ENCODE measurements at regions not wholly inside any gene's neighbourhood (a gene's known extent, or its start where the extent isn't known, plus 50 kb on each side); places are given as distances from the start of the nearest gene placed in this dataset.

GRCh38 chr2:150983314-150983897, 278.3 kb downstream of the RBM43 start:
- no peak for DNase-seq (ENCODE audit: extremely low read depth, low read depth)
- H3K4me3 ChIP-seq (replicated peaks; ENCODE audit: low read depth, low read length): no peak overlapping the region
- TF ChIP-seq CTCF (IDR thresholded peaks at IDR 0.05; ENCODE audit: low read depth, low read length, missing control alignments): no peak

DNA sequence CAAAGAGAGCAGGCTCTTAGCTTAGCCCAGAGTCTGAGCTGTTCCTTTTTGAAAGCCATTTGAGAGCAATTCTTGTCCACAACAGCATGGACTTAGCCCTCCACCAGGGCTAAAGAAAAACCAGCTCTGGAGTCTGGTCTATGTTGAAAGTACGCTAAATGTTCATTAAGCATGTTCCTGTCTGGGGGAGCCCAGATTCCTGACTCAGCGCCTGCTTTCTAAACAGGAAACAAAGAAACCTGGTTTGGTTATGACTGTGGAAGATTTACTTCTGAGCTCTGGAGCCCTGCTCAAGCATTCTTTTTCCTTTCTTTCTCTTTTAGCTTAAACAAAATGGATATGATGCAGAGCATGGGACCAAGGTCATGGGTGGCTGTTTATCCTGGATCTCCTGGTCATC, 279.8 kb downstream of the RBM43 start:
- H3K4me3 ChIP-seq (replicated peaks; ENCODE audit: low read depth, low read length): no peak overlapping the region
- no peak for TF ChIP-seq CTCF (IDR thresholded peaks at IDR 0.05; ENCODE audit: low read depth, low read length, missing control alignments)
- no peak for DNase-seq (ENCODE audit: extremely low read depth, low read depth)

GRCh38 chr2:150978053-150978452, 283.6 kb downstream of the RBM43 start:
- TF ChIP-seq CTCF (IDR thresholded peaks at IDR 0.05; ENCODE audit: low read depth, low read length, missing control alignments): no peak
- no peak for DNase-seq (ENCODE audit: extremely low read depth, low read depth)
- no peak overlapping the region for H3K4me3 ChIP-seq (replicated peaks; ENCODE audit: low read depth, low read length)

GRCh38 chr2:150977296-150977695, 284.4 kb downstream of the RBM43 start:
- no peak for DNase-seq (ENCODE audit: extremely low read depth, low read depth)
- no peak for TF ChIP-seq CTCF (IDR thresholded peaks at IDR 0.05; ENCODE audit: low read depth, low read length, missing control alignments)
- H3K4me3 ChIP-seq (replicated peaks; ENCODE audit: low read depth, low read length): no peak overlapping the region

DNA sequence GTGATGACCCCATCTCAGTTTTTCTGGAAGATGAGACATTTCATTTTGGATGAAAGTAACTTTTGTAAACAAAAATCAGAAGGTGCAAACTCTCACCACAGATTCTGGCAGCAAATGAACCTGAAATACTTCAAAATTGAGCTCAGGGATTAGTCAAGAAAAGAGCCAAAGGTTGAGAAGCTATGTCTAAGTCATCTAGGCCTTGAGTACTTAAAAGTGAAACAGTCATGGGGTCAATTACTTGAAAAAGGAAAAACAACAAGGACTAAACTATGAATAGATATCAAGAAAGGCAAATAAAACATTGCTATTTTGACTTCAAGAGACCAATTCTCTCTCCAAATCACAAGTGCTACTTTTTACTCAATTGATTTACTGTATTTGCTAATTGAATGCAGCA, 285.1 kb downstream of the RBM43 start:
- no peak for DNase-seq (ENCODE audit: extremely low read depth, low read depth)
- no peak overlapping the region for H3K4me3 ChIP-seq (replicated peaks; ENCODE audit: low read depth, low read length)
- TF ChIP-seq CTCF (IDR thresholded peaks at IDR 0.05; ENCODE audit: low read depth, low read length, missing control alignments): no peak

DNA sequence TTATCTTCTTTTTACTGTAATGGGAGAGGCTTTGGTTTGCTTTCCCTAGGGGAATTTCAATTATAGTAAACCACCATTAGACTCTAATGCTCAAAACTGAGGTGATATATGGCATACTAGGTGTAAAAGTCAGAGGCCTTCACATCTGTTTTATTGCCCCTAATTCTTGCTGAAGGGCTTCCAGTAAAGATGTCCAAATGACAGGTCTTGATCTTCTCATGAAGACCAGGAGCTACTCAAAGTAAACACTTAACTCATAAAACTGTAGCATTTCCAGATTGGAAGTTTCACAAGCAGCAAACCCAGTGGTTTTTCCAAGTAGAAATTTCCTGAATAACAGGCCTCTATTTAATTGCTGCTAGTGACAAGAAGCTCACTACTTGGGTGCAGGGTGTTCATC, 286.8 kb downstream of the RBM43 start:
- TF ChIP-seq CTCF (IDR thresholded peaks at IDR 0.05; ENCODE audit: low read depth, low read length, missing control alignments): no peak
- no peak for DNase-seq (ENCODE audit: extremely low read depth, low read depth)
- no peak overlapping the region for H3K4me3 ChIP-seq (replicated peaks; ENCODE audit: low read depth, low read length)

DNA sequence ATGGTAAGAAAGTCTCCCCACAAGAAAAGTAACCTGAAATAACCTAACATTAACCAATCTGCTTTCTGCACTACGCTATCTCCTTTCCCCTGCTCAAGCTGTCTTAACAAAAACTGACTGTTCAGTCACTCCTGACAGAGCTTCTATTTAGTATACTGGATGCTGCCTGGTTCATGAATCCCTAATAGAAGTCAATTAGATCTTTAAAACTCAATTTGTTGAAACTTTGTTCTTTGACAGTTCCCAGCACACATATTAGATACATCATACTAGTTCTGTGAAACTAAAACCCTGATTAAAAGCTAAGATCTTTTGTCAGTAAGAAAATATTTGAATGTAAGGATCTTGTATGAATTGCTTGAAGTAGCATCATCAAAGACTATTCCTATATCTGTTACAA, 287.4 kb downstream of the RBM43 start:
- DNase-seq (ENCODE audit: extremely low read depth, low read depth): no peak
- no peak for TF ChIP-seq CTCF (IDR thresholded peaks at IDR 0.05; ENCODE audit: low read depth, low read length, missing control alignments)
- H3K4me3 ChIP-seq (replicated peaks; ENCODE audit: low read depth, low read length): no peak overlapping the region
